Progenitor cell of endocrine pancreas (in vitro differentiated cells): ENCODE measurements at regions not wholly inside any gene's neighbourhood (a gene's known extent, or its start where the extent isn't known, plus 50 kb on each side); places are given as distances from the start of the nearest gene placed in this dataset.
A peak's percentile ranks its signal among the peaks of the same experiment; 100 is the strongest.

ENCODE experiments used
- DNase-seq: peaks from one replicate; pipeline ENCODE4 v3.0.0; 2021; ENCODE audit warnings: low spot score; ENCODE audit not compliant: unreplicated experiment
- H3K27ac Mint-ChIP-seq: 2 replicates; pipeline ENCODE4 v1.8.0; 2021; ENCODE audit warnings: mild to moderate bottlenecking, moderate library complexity, mixed read lengths
- H3K27me3 Mint-ChIP-seq: 2 replicates; pipeline ENCODE4 v1.8.0; 2021; ENCODE audit warnings: mixed read lengths
- H3K36me3 Mint-ChIP-seq: 2 replicates; pipeline ENCODE4 v1.8.0; 2022; ENCODE audit warnings: mixed read lengths; ENCODE audit not compliant: insufficient read depth
- H3K4me1 Mint-ChIP-seq: 2 replicates; pipeline ENCODE4 v1.8.0; 2021; ENCODE audit warnings: low read depth, mixed read lengths
- H3K4me3 Mint-ChIP-seq: 2 replicates; pipeline ENCODE4 v1.8.0; 2021; ENCODE audit warnings: low read depth, mild to moderate bottlenecking, moderate library complexity, mixed read lengths
- H3K9me3 Mint-ChIP-seq: 2 replicates; pipeline ENCODE4 v1.8.0; 2021; ENCODE audit warnings: low read depth, mixed read lengths
- TF ChIP-seq, protein P1 (sequence below): fragments of 200-600 bp; sonication (generic); IDR thresholded peaks from one replicate; pipeline ENCODE4 v1.5.0; 2021; ENCODE audit warnings: antibody characterized with exemption, mild to moderate bottlenecking; ENCODE audit not compliant: unreplicated experiment

GRCh38 chr5:68433923-68434879 is 218.6 kb downstream of the PIK3R1 start:
- DNase-seq: no peak
- peaks cover 14% of the 10 kb centered on the region for H3K27me3 Mint-ChIP-seq
- no peaks in the 10 kb centered on the region for H3K36me3 Mint-ChIP-seq
- H3K4me3 Mint-ChIP-seq: no peak overlapping the region
- H3K27ac Mint-ChIP-seq: peak overlapping the region; percentile 83
- H3K4me1 Mint-ChIP-seq: peaks cover 3% of the 10 kb centered on the region
- TF ChIP-seq, protein P1, sequence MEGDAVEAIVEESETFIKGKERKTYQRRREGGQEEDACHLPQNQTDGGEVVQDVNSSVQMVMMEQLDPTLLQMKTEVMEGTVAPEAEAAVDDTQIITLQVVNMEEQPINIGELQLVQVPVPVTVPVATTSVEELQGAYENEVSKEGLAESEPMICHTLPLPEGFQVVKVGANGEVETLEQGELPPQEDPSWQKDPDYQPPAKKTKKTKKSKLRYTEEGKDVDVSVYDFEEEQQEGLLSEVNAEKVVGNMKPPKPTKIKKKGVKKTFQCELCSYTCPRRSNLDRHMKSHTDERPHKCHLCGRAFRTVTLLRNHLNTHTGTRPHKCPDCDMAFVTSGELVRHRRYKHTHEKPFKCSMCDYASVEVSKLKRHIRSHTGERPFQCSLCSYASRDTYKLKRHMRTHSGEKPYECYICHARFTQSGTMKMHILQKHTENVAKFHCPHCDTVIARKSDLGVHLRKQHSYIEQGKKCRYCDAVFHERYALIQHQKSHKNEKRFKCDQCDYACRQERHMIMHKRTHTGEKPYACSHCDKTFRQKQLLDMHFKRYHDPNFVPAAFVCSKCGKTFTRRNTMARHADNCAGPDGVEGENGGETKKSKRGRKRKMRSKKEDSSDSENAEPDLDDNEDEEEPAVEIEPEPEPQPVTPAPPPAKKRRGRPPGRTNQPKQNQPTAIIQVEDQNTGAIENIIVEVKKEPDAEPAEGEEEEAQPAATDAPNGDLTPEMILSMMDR: no peak
- no peaks in the 10 kb centered on the region for H3K9me3 Mint-ChIP-seq

DNA sequence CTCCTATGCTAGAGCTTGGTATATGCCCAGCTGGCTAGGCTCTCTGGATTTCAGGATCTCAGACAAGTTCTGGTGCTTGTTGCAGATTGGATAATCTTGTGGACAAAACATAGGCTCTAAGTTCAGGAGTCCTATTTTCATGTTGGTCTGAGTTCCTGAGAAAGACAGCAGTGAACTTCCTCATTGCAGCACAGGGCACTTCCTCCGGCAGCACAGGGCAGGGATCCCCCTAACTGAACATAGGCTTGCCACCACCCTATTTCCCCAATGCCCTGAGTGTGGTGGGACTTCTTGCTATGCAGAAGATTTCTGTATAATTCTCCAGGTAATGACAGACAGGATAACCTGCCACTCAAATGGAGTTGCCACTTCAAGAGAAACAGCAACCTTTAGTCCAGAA is 220.1 kb downstream of the PIK3R1 start:
- H3K9me3 Mint-ChIP-seq: peaks cover 7% of the 10 kb centered on the region
- TF ChIP-seq, protein P1: no peak
- no peak overlapping the region for H3K4me3 Mint-ChIP-seq
- peaks cover 18% of the 10 kb centered on the region for H3K27me3 Mint-ChIP-seq
- H3K36me3 Mint-ChIP-seq: no peaks in the 10 kb centered on the region
- no peak for DNase-seq
- peaks cover 3% of the 10 kb centered on the region for H3K4me1 Mint-ChIP-seq
- H3K27ac Mint-ChIP-seq: no peak overlapping the region

DNA sequence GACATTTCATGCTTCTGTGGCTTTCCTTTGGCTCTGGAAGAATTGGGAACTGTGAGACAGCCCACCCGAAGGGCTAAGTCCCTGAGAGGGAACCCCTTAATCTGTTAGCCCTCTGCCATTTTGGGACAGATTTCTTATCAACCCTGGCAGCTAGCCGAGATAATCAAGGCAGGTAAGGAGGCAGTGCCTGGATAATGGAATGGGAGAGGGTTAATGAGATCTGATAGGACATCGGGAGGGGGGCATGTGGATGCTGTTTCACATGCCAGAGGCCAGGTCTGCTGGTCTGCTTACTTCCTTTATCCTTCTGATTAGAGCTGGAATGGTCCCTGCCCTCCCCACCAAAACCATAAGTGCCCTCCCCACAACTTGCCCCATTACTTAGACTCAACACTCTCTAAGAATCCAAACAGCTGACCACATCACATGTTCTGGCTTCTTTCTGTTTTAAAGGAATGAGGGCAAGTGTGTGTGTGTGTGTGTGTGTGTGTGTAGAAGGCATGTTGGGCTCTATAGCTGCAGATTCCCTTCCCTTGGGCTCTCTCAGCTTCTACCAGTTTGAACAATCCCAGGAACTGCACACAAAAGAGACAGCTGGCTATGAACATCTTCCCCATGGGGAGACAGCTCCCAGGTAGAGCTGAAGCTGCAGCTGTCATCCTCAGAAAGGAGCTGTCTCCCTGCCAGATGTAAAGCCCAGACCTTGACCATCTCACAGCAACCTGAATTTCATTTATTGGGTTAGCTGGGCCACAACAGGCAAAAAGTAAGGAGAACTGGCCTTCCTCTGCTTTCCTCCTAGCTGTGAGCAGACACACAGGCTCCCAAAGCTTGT is 221.3 kb downstream of the PIK3R1 start:
- Mint-ChIP-seq H3K4me1 (peaks cover 3% of the 10 kb centered on the region), H3K27me3 (peaks cover 18% of the 10 kb centered on the region), H3K36me3 (no peaks in the 10 kb centered on the region), H3K9me3 (peaks cover 7% of the 10 kb centered on the region), H3K27ac (no peak overlapping the region), H3K4me3 (no peak overlapping the region)
- TF ChIP-seq, protein P1: no peak
- no peak for DNase-seq

DNA sequence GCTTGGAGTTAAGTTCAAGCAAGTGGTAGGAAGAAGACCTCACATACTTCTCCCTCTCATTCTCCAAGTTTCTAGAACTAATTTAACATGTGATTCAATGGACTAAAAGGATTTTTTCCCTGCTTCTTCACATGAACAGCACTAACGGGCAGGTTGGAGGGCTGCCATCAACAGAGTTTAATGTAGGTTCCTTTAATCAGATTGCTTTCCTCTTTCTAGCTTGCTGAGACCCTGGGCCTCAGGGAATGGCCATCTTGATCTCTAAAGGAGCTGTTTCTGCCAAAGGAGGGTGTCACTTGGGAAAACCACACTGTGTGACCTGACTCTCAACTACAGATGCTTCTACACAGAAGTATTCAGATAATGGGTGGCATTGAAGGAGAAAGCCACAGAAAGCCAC is 223.3 kb downstream of the PIK3R1 start:
- H3K36me3 Mint-ChIP-seq: no peaks in the 10 kb centered on the region
- H3K27me3 Mint-ChIP-seq: peaks cover 10% of the 10 kb centered on the region
- H3K4me1 Mint-ChIP-seq: peaks cover 3% of the 10 kb centered on the region
- no peak for DNase-seq
- TF ChIP-seq, protein P1: no peak
- no peak overlapping the region for H3K4me3 Mint-ChIP-seq
- no peak overlapping the region for H3K27ac Mint-ChIP-seq
- H3K9me3 Mint-ChIP-seq: peaks cover 7% of the 10 kb centered on the region

DNA sequence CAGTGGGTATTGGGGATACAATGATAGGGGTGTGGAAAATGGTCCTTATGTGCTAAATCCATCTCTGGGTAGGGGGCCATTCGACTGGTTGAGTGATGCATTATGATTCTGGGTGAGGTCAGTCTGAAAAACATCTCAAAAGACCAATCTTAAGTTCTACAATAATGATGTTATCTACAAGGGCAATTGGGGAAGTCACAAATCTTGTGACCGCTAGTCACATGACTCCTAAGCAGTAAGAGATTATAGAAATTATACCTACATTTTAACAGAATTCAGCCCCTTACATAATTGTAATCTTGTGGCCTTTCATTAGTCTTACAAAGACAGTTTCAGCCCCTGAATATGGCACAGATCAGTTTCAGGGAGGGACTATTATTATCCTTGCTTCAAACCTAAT is 224.7 kb downstream of the PIK3R1 start:
- Mint-ChIP-seq H3K27ac (no peak overlapping the region), H3K4me3 (no peak overlapping the region), H3K9me3 (peaks cover 7% of the 10 kb centered on the region), H3K27me3 (peaks cover 5% of the 10 kb centered on the region), H3K36me3 (no peaks in the 10 kb centered on the region), H3K4me1 (no peaks in the 10 kb centered on the region)
- no peak for DNase-seq
- TF ChIP-seq, protein P1: no peak
